ENCODE measurements at regions not wholly inside any gene's neighbourhood (a gene's known extent, or its start where the extent isn't known, plus 50 kb on each side); places are given as distances from the start of the nearest gene placed in this dataset.
"Not testable (repeated sequence)": the region's sequence is repeated elsewhere in the genome, so short reads cannot be mapped to it uniquely, and the experiment has no call there.

GRCh38 chr6:105867821-105868220 lies 218.3 kb upstream of the PRDM1 start:
- H3K4me3 ChIP-seq = no peak overlapping the region
- H3K27me3 ChIP-seq (ENCODE audit: low read depth) = no peaks in the 10 kb centered on the region
- H3K36me3 ChIP-seq = no peaks in the 10 kb centered on the region
- ATAC-seq (peak in 1 of 2 donors; percentile 21), DNase-seq (no peak)
- intact Hi-C loops (cut with DNase I) = no loop called here
- H3K27ac ChIP-seq = no peak overlapping the region
- H3K4me1 ChIP-seq = peaks cover 7% of the 10 kb centered on the region
- TF ChIP-seq, protein P1, sequence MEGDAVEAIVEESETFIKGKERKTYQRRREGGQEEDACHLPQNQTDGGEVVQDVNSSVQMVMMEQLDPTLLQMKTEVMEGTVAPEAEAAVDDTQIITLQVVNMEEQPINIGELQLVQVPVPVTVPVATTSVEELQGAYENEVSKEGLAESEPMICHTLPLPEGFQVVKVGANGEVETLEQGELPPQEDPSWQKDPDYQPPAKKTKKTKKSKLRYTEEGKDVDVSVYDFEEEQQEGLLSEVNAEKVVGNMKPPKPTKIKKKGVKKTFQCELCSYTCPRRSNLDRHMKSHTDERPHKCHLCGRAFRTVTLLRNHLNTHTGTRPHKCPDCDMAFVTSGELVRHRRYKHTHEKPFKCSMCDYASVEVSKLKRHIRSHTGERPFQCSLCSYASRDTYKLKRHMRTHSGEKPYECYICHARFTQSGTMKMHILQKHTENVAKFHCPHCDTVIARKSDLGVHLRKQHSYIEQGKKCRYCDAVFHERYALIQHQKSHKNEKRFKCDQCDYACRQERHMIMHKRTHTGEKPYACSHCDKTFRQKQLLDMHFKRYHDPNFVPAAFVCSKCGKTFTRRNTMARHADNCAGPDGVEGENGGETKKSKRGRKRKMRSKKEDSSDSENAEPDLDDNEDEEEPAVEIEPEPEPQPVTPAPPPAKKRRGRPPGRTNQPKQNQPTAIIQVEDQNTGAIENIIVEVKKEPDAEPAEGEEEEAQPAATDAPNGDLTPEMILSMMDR (IDR thresholded peaks at IDR 0.05) = no peak
- no peaks in the 10 kb centered on the region for H3K9me3 ChIP-seq

GRCh38 chr6:105867277-105867676 lies 218.9 kb upstream of the PRDM1 start:
- Histone ChIP-seq H3K4me1 (peaks cover 6% of the 10 kb centered on the region), H3K9me3 (no peaks in the 10 kb centered on the region), H3K27ac (no peak overlapping the region), H3K36me3 (no peaks in the 10 kb centered on the region), H3K27me3 (ENCODE audit: low read depth) (no peaks in the 10 kb centered on the region), H3K4me3 (no peak overlapping the region)
- no peak for DNase-seq
- ATAC-seq = peak in 1 of 2 donors; percentile 72
- intact Hi-C loops (cut with DNase I) = no loop called here
- TF ChIP-seq, protein P1 (IDR thresholded peaks at IDR 0.05) = no peak

DNA sequence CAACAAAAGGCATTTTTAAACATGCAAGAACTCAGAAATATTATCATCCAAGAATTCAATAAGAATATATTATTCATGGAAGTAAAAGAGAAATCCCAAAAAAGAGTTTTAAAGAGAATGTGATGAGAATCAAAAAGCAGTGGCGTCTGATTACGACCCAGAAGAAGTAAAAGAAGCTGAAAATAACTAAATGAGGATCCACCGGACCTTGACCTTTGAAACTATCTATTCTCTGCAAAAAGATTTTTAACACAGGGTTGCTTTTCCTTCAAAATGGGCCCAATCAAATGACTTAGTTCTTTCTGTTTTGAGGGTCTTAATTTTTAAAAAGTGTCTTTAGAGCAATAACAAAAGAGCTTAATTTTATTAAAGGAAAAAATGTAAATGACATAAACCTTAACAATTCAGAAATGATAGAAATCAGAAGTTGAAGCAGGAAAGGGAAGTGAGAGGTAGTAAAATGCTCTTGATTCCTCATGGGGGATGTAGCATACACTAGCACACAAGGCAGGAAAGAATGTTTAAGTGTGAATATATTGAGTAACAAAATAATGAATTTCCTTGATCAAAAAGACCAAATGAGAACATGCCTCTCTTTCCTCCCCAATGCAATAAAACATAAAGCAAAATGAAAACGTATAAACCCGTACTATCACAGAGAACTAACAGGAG lies 223.1 kb upstream of the PRDM1 start:
- TF ChIP-seq, protein P1 (IDR thresholded peaks at IDR 0.05) = no peak
- DNase-seq = no peak
- H3K36me3 ChIP-seq = no peaks in the 10 kb centered on the region
- no peaks in the 10 kb centered on the region for H3K27me3 ChIP-seq (ENCODE audit: low read depth)
- H3K27ac ChIP-seq = no peak overlapping the region
- H3K4me1 ChIP-seq = no peaks in the 10 kb centered on the region
- no peak overlapping the region for H3K4me3 ChIP-seq
- intact Hi-C loops (cut with DNase I) = no loop called here
- no peak for ATAC-seq
- no peaks in the 10 kb centered on the region for H3K9me3 ChIP-seq

DNA sequence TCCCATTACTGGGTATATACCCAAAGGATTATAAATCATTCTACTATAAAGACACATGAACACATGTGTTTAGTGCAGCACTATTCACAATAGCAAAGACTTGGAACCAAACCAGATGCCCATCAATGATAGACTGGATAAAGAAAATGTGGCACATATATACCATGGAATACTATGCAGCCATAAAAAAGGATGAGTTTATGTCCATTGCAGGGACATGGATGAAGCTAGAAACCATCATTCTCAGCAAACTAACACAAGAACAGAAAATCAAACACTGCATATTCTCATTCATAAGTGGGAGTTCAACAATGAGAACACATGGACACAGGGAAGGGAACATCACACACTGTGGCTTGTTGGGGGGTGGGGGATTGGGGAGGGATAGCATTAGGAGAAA lies 225.2 kb upstream of the PRDM1 start:
- H3K4me3 ChIP-seq; DNase-seq; H3K4me1 ChIP-seq; H3K27me3 ChIP-seq (ENCODE audit: low read depth); ATAC-seq; intact Hi-C loops (cut with DNase I); H3K9me3 ChIP-seq; H3K27ac ChIP-seq; H3K36me3 ChIP-seq: not testable (repeated sequence)

DNA sequence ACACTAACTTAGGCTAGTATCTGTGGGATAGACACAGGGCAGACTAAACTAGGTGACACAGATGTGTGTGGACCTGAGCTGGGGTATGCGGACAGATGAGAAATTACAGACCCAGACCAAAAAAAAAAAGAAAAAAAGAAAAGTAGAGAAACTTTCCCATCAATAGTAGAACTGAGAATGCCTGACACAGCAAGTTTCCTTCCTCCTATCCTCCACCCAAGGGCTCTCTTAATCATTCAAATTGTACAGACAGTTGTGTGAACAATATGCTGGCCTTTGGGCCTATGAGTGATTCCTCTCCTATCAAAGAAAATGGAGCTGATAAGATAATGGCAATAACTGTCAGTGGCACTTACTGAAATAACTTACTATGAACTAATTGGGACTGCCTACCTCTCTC lies 226.7 kb upstream of the PRDM1 start:
- intact Hi-C loops (cut with DNase I) = no loop called here
- Histone ChIP-seq H3K4me1 (no peaks in the 10 kb centered on the region), H3K36me3 (no peaks in the 10 kb centered on the region), H3K9me3 (no peaks in the 10 kb centered on the region), H3K4me3 (no peak overlapping the region), H3K27me3 (ENCODE audit: low read depth) (no peaks in the 10 kb centered on the region), H3K27ac (no peak overlapping the region)
- no peak for ATAC-seq
- DNase-seq = no peak
- TF ChIP-seq, protein P1 (IDR thresholded peaks at IDR 0.05) = no peak

DNA sequence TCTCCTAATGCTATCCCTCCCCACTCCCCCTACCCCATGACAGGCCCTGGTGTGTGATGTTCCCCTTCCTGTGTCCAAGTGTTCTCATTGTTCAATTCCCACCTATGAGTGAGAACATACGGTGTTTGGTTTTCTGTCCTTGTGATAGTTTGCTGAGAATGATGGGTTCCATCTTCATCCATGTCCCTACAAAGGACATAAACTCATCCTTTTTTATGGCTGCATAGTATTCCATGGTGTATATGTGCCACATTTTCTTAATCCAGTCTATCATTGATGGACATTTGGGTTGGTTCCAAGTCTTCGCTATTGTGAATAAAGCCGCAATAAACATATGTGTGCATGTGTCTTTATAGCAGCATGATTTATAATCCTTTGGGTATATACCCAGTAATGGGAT lies 227.5 kb upstream of the PRDM1 start:
- ATAC-seq; H3K36me3 ChIP-seq; DNase-seq; H3K9me3 ChIP-seq; H3K4me3 ChIP-seq; intact Hi-C loops (cut with DNase I); H3K27ac ChIP-seq; H3K4me1 ChIP-seq; H3K27me3 ChIP-seq (ENCODE audit: low read depth): not testable (repeated sequence)

Measured in lower lobe of right lung (tissue), 2 donors.